OCI-LY1 (cell line): ENCODE measurements at regions not wholly inside any gene's neighbourhood (a gene's known extent, or its start where the extent isn't known, plus 50 kb on each side); places are given as distances from the start of the nearest gene placed in this dataset.

ENCODE experiments used
- H2AFZ ChIP-seq: fragments of 200-600 bp; sonication (generic), shearing (Covaris generic); 2 replicates; pipeline ENCODE4 v1.6.0; 2014; ENCODE audit warnings: antibody characterized with exemption, mild to moderate bottlenecking, low read length
- H3F3A ChIP-seq: fragments of 200-600 bp; sonication (generic), shearing (Covaris generic); 2 replicates; pipeline ENCODE4 v1.6.0; 2014; ENCODE audit warnings: mild to moderate bottlenecking, antibody characterized with exemption, low read length, moderate library complexity; ENCODE audit not compliant: insufficient read depth
- H3K27ac ChIP-seq: fragments of 200-600 bp; sonication (generic); 2 replicates; pipeline ENCODE4 v1.5.1; 2014; ENCODE audit warnings: low read length, mixed run types, mild to moderate bottlenecking, low read depth; ENCODE audit not compliant: poor library complexity, severe bottlenecking
- H3K27me3 ChIP-seq: fragments of 200-600 bp; sonication (generic); 2 replicates; pipeline ENCODE4 v1.6.0; 2014; ENCODE audit warnings: antibody characterized with exemption, mild to moderate bottlenecking, low read length, moderate library complexity; ENCODE audit not compliant: insufficient read depth
- H3K36me3 ChIP-seq: fragments of 200-600 bp; sonication (generic); 2 replicates; pipeline ENCODE4 v1.6.1; 2014; ENCODE audit warnings: mild to moderate bottlenecking, antibody characterized with exemption, low read length, moderate library complexity, mixed read lengths; ENCODE audit not compliant: insufficient read depth
- H3K4me1 ChIP-seq: fragments of 200-600 bp; sonication (generic); 2 replicates; pipeline ENCODE4 v1.5.1; 2014; ENCODE audit warnings: mild to moderate bottlenecking, low read length, moderate library complexity; ENCODE audit not compliant: insufficient read depth, severe bottlenecking
- H3K4me2 ChIP-seq: fragments of 200-600 bp; sonication (generic), shearing (Covaris generic); 2 replicates; pipeline ENCODE4 v1.6.1; 2014; ENCODE audit warnings: low read length
- H3K4me3 ChIP-seq: fragments of 200-600 bp; sonication (generic); 2 replicates; pipeline ENCODE4 v1.5.1; 2014; ENCODE audit warnings: low read length, low read depth, mild to moderate bottlenecking, mixed read lengths; ENCODE audit not compliant: poor library complexity, severe bottlenecking
- H3K79me2 ChIP-seq: fragments of 200-600 bp; shearing (Covaris generic); 2 replicates; pipeline ENCODE4 v1.6.1; 2016; ENCODE audit warnings: mixed run types, low read length, mixed read lengths; ENCODE audit not compliant: insufficient read depth
- H3K9ac ChIP-seq: fragments of 200-600 bp; sonication (generic), shearing (Covaris generic); 2 replicates; pipeline ENCODE4 v1.6.1; 2014; ENCODE audit warnings: mild to moderate bottlenecking, low read length, mixed read lengths
- H3K9me2 ChIP-seq: fragments of 200-600 bp; sonication (generic), shearing (Covaris generic); 2 replicates; pipeline ENCODE4 v1.6.1; 2014; ENCODE audit warnings: low read depth, mild to moderate bottlenecking, low read length, mixed read lengths
- H3K9me3 ChIP-seq: fragments of 200-600 bp; shearing (Covaris generic); 2 replicates; pipeline ENCODE4 v1.6.1; 2014; ENCODE audit warnings: low read length, mixed read lengths
- H4K20me1 ChIP-seq: fragments of 200-600 bp; sonication (generic), shearing (Covaris generic); 2 replicates; pipeline ENCODE4 v1.6.0; 2016; ENCODE audit warnings: mild to moderate bottlenecking, low read length; ENCODE audit not compliant: insufficient read depth
- EZH2 ChIP-seq: fragments of 200-600 bp; sonication (generic), shearing (Covaris generic); IDR thresholded peaks from 2 replicates; pipeline ENCODE4 v1.8.0; 2017; ENCODE audit warnings: borderline replicate concordance, mixed run types, mild to moderate bottlenecking, antibody characterized with exemption, low read length, moderate library complexity, mixed read lengths
- TF ChIP-seq, protein P1 (sequence below): fragments of 200-600 bp; sonication (generic), shearing (Covaris generic); IDR thresholded peaks from 2 replicates; pipeline ENCODE4 v1.5.1; 2017; ENCODE audit warnings: mild to moderate bottlenecking, antibody characterized with exemption, low read length, moderate library complexity, mixed read lengths

- no peaks in the 10 kb centered on the region for H3K27me3 ChIP-seq
- no peaks in the 10 kb centered on the region for H3F3A ChIP-seq
- TF ChIP-seq, protein P1, sequence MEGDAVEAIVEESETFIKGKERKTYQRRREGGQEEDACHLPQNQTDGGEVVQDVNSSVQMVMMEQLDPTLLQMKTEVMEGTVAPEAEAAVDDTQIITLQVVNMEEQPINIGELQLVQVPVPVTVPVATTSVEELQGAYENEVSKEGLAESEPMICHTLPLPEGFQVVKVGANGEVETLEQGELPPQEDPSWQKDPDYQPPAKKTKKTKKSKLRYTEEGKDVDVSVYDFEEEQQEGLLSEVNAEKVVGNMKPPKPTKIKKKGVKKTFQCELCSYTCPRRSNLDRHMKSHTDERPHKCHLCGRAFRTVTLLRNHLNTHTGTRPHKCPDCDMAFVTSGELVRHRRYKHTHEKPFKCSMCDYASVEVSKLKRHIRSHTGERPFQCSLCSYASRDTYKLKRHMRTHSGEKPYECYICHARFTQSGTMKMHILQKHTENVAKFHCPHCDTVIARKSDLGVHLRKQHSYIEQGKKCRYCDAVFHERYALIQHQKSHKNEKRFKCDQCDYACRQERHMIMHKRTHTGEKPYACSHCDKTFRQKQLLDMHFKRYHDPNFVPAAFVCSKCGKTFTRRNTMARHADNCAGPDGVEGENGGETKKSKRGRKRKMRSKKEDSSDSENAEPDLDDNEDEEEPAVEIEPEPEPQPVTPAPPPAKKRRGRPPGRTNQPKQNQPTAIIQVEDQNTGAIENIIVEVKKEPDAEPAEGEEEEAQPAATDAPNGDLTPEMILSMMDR: no peak
- no peak for TF ChIP-seq EZH2
- peaks cover 55% of the 10 kb centered on the region for H3K9me3 ChIP-seq
- H3K4me1 ChIP-seq: no peaks in the 10 kb centered on the region
- no peaks in the 10 kb centered on the region for H3K9me2 ChIP-seq
- H2AFZ ChIP-seq: no peak overlapping the region
- H3K36me3 ChIP-seq: peaks cover 100% of the 10 kb centered on the region
- H3K79me2 ChIP-seq: no peaks in the 10 kb centered on the region
- no peak overlapping the region for H3K4me3 ChIP-seq
- no peaks in the 10 kb centered on the region for H4K20me1 ChIP-seq
- H3K4me2 ChIP-seq: no peak overlapping the region
- H3K9ac ChIP-seq: no peak overlapping the region
- H3K27ac ChIP-seq: no peak overlapping the region
Observed at GRCh38 chr15:25065286-25065685, 110.5 kb downstream of the SNRPN start.

DNA sequence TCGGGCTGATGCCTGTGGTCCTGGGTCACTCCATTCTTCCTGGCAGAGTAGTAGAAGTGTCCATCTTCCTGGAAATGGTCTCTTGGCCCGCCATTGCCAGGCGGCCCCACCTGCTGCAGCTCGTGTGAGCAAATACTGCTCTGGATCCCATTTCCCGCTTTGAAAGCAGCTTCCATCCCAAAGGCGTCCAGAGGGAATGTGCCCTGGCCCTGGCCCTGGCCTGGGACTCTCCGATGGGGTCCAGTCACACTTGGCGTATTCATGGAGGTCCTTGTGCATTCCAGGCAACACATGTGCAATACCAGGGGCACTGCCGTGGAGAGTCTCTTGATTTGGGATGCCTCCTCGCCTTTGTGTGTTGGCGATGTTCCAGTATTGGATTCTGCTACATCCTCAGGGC, 111.1 kb downstream of the SNRPN start:
- H3K9me2 ChIP-seq: no peaks in the 10 kb centered on the region
- H2AFZ ChIP-seq: no peak overlapping the region
- H4K20me1 ChIP-seq: no peaks in the 10 kb centered on the region
- H3K9ac ChIP-seq: no peak overlapping the region
- H3K4me3 ChIP-seq: no peak overlapping the region
- no peaks in the 10 kb centered on the region for H3K4me1 ChIP-seq
- H3K27ac ChIP-seq: no peak overlapping the region
- H3K36me3 ChIP-seq: peaks cover 100% of the 10 kb centered on the region
- peaks cover 55% of the 10 kb centered on the region for H3K9me3 ChIP-seq
- no peaks in the 10 kb centered on the region for H3F3A ChIP-seq
- H3K4me2 ChIP-seq: no peak overlapping the region
- H3K27me3 ChIP-seq: no peaks in the 10 kb centered on the region
- no peaks in the 10 kb centered on the region for H3K79me2 ChIP-seq
- TF ChIP-seq, protein P1: no peak
- TF ChIP-seq EZH2: no peak

DNA sequence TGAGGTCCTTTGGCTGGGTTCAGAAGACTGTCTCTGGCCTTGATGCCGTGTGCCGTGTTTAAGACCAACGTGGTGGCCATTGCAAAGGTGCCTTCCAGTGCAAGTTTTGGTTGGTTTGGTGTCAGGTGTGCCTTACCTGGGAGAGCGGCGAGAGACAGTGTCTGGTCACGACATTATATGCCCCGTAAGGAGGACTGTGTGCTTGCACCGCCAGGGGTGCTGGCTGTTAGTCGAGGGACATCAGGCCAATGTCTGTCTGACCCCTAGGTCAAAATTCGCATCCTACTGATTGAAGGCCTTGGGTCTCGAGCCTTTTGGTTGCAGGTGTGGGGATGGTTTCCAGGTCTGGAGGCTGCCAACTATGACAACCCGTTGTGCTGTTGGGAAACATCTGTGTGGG, 111.9 kb downstream of the SNRPN start:
- Histone ChIP-seq H2AFZ (no peak overlapping the region), H3K4me3 (no peak overlapping the region), H3K9me2 (no peaks in the 10 kb centered on the region), H3K9ac (no peak overlapping the region), H3K79me2 (no peaks in the 10 kb centered on the region), H3K4me1 (no peaks in the 10 kb centered on the region), H3K27ac (no peak overlapping the region), H3K36me3 (peaks cover 100% of the 10 kb centered on the region), H4K20me1 (no peaks in the 10 kb centered on the region), H3K27me3 (no peaks in the 10 kb centered on the region), H3K4me2 (no peak overlapping the region), H3F3A (no peaks in the 10 kb centered on the region), H3K9me3 (peaks cover 51% of the 10 kb centered on the region)
- TF ChIP-seq, protein P1: no peak
- TF ChIP-seq EZH2: no peak
